Activated T-cell treated with anti-CD3 and anti-CD28 coated beads for 4 hours (primary cell): ENCODE measurements at regions not wholly inside any gene's neighbourhood (a gene's known extent, or its start where the extent isn't known, plus 50 kb on each side); places are given as distances from the start of the nearest gene placed in this dataset.

Experiments used
- DNase-seq: peaks from one replicate; pipeline ENCODE4 v3.0.0-alpha.2; 2020

- no peak for DNase-seq
Measured at GRCh38 chr3:67774676-67775075, 120.3 kb upstream of the SUCLG2 start.

DNA sequence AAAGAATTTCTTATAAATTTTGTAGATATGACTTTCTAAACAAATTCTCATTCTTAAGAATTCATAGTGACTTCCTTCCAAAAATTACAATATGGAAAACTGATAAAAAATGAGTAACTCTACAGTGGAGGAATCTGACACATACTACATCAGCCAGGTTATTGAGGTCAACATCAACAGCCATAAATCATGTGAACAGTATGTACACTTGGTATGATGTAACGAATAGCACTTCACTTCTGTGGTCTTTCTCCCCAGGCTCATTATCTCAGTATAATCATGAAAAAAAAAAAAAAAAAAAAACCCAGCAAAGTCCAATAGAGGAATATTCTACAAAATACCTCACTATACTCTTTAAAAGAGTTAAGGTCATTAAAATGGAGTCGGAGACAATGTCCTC, 111.2 kb upstream of the SUCLG2 start:
- no peak for DNase-seq

DNA sequence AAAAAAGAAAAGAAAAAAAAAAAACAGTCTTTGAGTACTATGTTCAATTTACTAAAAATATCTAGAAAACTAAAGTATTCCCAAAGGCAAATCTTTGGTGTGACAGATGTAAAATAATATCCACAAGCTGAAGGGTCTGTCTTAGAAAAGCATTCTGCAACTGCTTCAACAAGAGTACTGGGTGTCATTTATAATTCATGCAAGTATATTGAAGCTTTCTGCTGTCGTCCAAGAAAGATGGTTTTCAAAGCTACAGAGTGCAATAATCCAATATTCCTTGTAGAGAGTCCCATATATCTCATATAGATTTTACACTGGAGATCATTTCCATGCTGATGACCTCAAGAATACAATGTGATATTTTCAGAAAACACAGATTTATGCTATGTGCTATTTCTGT, 90.9 kb upstream of the SUCLG2 start:
- DNase-seq: no peak

- no peak for DNase-seq
Measured at GRCh38 chr3:67744699-67745098, 90.3 kb upstream of the SUCLG2 start.

DNA sequence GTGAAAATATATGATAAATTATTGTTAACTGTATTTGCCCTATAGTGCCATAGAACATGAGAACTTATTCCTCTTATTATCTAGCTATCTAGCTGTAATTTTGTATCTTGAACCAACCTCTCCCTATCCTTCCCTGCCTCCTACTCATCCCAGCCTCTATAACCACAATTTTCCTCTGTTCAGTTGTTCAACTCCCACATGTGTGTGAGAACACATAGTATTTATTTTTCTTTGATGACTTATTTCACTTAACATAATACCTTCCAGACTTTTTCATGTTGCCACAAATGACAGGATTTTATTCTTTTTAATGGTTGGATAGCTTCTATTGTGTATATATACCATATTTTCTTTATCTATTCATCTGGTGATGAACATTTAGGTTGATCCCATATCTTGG, 85.4 kb upstream of the SUCLG2 start:
- no peak for DNase-seq

- no peak for DNase-seq
Measured at GRCh38 chr3:67737906-67738865, 83.8 kb upstream of the SUCLG2 start.

- DNase-seq: no peak
Measured at GRCh38 chr3:67737140-67737539, 82.7 kb upstream of the SUCLG2 start.

DNA sequence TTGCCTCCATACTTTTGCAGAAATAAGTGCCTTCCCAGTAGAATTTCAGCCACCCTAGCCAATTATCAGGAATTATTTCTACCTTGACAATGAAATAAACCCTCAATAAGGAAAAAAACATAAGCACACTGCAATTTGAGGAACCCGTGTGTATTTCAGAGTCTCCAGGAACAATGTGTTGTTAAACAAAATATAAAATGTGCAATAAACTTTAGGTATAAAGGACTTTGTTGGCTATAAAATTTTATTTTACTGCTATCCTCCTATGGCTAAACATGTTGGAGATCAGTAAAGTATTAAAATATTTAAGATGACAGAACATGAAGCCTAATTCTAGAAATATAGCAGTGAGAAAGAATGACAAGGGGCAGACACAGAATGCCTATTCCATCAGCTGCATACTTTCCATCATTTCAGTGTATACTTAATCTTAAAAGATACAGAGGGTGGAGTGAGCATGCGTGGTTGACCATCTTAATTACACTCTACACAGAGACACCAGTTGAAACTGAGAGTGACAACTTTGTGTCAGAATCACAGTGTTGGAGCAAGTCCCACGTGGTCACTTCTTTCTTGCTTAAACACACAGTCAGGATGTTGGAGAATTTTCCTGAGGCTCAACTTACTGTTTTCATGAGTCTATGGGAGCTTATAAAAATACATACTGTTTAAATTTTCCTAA, 79.0 kb upstream of the SUCLG2 start:
- DNase-seq: no peak

GRCh38 chr3:67724434-67724833, 70.0 kb upstream of the SUCLG2 start:
- no peak for DNase-seq

GRCh38 chr3:67723863-67724262, 69.5 kb upstream of the SUCLG2 start:
- no peak for DNase-seq

DNA sequence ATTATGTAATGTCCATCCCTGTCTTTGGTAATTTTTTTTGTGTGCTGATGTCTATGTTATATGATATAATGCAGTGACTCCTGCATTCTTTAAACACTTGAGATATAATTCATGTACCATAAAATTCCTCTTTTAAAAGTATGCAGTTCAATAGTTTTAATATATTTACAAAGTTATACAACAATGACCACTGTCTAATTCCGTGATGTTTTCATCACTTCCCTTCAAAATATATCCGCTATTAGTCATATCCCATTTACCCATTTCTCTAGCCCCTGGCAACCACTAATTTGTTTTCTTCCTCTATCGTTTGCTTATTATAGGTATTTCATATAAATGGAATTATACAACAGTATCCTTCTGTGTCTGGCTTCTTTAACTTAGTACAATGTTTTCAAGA, 64.9 kb upstream of the SUCLG2 start:
- no peak for DNase-seq

GRCh38 chr3:67715971-67716370, 61.6 kb upstream of the SUCLG2 start:
- no peak for DNase-seq

DNA sequence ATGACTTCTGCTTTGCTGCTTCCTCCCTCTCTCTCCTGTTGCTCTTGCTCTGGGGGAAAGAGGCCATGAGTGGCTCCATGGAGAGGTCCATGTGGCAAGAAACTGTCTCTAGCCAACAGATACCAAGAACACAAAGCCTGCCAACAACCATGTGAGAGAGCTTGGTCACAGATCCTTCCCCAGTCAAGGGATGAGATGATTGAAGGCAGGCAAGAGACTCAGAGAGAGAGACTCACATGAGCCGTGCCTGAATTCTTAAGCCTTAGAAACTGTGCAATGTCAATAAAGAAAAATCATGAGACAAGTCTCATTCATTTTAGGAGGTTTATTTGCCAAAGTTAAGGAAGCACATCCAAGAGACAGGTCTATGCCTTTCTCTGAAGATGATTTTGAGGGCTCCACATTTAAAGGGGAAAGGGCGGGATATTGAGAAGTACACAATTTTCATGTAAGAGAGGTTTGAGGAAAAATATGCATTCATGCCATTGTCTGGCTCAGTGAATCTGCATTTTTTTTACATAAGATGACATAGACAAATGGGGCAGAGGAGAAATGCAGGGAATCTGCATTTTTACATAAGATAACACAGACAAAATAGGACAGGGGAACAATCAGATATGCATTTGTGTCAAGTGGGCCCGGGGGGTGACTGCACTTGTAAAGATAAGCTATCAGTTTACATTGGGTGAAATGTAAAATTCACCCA, 59.5 kb upstream of the SUCLG2 start:
- no peak for DNase-seq

DNA sequence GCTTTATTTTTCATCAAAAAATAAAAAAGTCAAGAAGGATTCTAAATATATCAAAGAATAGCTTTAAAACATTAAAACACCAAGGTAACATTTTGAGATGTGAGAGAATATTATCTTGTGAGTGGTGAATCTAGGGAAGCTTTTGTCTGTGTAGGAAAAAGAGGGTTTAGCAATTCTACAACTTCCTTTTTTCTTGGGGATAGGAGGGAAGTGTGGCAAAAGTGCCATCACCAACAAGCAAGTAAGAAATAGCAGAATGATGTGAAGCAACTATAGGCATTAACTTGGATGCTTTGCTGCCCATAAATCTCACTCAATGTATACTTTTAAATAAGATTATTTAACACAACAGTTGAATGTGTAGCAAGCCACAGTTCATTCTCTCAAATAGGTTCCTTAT, 57.8 kb upstream of the SUCLG2 start:
- DNase-seq: no peak

DNA sequence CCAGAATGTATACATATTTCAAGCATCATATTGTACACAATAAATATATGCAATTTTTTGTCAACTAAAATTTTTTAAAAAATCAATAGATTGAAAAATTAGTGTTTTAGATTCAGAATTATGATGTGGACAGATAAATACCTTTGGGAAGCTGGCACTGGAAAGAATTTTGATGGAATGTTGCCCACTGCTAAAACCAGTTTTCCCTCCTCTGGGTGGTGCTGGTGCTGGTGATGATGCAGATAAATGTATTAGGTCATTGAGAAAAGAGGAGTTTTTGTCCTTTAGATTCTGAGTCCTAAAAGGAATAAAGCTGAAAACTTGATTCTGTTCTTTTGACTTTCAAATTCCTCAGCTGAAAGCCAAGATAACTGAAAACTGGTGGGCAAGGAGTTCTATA, 56.0 kb upstream of the SUCLG2 start:
- DNase-seq: no peak

DNA sequence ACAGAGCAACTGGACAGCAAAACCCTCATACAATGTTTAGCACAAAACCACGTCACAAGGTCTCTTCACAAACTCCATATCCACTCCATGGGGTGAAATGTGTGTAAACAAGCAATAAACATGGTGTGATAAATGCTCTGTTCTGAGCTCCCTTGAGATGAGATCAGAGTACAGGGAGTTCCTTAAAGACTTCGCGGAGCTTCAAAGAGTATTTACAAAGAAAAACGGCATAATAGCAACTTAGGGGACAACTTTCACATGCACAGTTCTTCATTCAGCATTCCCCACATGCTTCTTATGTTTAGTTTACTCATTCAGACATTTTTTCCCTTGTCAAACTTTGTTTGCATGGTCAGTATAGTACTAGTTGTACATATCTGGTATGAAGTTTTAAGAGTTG, 52.5 kb upstream of the SUCLG2 start:
- DNase-seq: no peak

DNA sequence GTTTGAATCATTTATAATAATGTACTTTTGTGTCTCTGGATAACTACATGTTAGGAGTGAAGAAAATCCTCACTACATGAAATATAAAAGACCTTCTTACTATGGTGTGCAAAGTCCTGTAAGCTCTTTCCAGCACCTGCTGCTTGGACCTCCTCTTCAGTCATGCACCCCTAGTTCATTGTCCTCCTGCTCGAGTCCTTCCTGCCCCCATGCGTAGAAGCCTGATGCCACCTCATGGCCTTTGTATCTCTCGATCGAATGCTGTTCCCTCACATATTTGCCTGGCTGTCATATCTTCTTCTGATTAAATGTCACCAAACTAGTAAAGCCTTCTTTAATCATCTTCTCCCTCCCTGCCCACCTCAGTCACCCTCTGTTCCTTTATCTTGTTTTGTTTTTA, 49.9 kb upstream of the SUCLG2 start:
- DNase-seq: no peak
